ENCODE measurements at regions not wholly inside any gene's neighbourhood (a gene's known extent, or its start where the extent isn't known, plus 50 kb on each side); places are given as distances from the start of the nearest gene placed in this dataset.

GRCh38 chr2:226477221-226478108 is 322.2 kb downstream of the IRS1 start:
- TF ChIP-seq POLR2A (IDR thresholded peaks at IDR 0.05; ENCODE audit: low read depth, low read length): no peak
- no peak for TF ChIP-seq POLR2AphosphoS5 (IDR thresholded peaks at IDR 0.05; ENCODE audit: low read depth, low read length)

Measured in GM12892 (cell line).